Neural progenitor cell (in vitro differentiated cells): ENCODE measurements at regions not wholly inside any gene's neighbourhood (a gene's known extent, or its start where the extent isn't known, plus 50 kb on each side); places are given as distances from the start of the nearest gene placed in this dataset.

Experiments used
- CTCF ChIP-seq: fragments of 200-600 bp; sonication (generic); IDR thresholded peaks from 2 replicates; pipeline ENCODE4 v1.5.1; 2017; ENCODE audit warnings: antibody characterized with exemption, mild to moderate bottlenecking
- EZH2 ChIP-seq: fragments of 200-600 bp; sonication (generic); IDR thresholded peaks from 2 replicates; pipeline ENCODE4 v1.6.1; 2017; ENCODE audit warnings: antibody characterized with exemption, mild to moderate bottlenecking, moderate library complexity
- EZH2phosphoT487 ChIP-seq: fragments of 200-600 bp; sonication (generic); IDR thresholded peaks from 2 replicates; pipeline ENCODE4 v1.6.1; 2017; ENCODE audit warnings: antibody characterized with exemption

GRCh38 chr6:144664281-144664680 is 379.1 kb downstream of the UTRN start:
- TF ChIP-seq CTCF (no peak), EZH2 (no peak), EZH2phosphoT487 (no peak)
